ENCODE measurements at regions not wholly inside any gene's neighbourhood (a gene's known extent, or its start where the extent isn't known, plus 50 kb on each side); places are given as distances from the start of the nearest gene placed in this dataset.

DNA sequence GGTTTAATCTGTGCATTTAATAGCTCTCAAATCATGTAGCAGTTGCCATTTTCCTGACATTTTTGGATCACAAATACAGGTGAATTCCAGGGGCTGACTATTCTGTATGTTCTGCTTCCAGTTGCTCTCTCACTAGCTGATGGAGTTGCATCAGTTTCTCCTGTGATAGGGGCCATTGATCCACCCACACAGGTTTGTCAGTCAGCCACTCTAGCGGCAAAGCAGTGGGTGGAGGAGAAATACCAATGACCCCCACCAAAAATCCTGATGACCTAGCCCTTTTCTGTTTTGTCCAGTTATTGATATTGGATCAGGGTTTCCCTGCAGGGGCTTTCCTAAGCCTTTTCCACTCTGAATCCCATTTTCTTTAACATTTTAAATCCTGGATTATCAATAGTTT, 72.3 kb upstream of the BTN3A2 start:
- Histone ChIP-seq H4K20me1 (ENCODE audit: insufficient read depth) (no peaks in the 10 kb centered on the region), H3F3A (ENCODE audit: insufficient read depth, low read depth) (peaks cover 24% of the 10 kb centered on the region), H3K9me2 (ENCODE audit: insufficient read depth) (no peaks in the 10 kb centered on the region), H3K27ac (no peak overlapping the region), H3K27me3 (ENCODE audit: insufficient read depth, low read depth) (no peaks in the 10 kb centered on the region), H3K4me3 (no peak overlapping the region), H3K36me3 (ENCODE audit: low read depth) (peaks cover 1% of the 10 kb centered on the region; the same call in 1 of the 2 replicates), H3K4me2 (no peak overlapping the region), H3K79me2 (ENCODE audit: low read depth) (no peaks in the 10 kb centered on the region), H3K4me1 (replicated peaks; ENCODE audit: insufficient read depth) (peaks cover 27% of the 10 kb centered on the region), H2AFZ (no peak overlapping the region), H3K9me3 (ENCODE audit: insufficient read depth, low read depth) (no peaks in the 10 kb centered on the region; the same call in 1 of the 2 replicates)
- ChIA-PET CTCF (no interaction called here), POLR2A (ENCODE audit: unreplicated experiment) (no interaction called here)
- no TSS peak for BruUV-seq (replicated peaks)
- no peak for DNase-seq
- no peak for TF ChIP-seq EZH2 (IDR thresholded peaks at IDR 0.05; ENCODE audit: low read depth)
- TF ChIP-seq, protein P1, sequence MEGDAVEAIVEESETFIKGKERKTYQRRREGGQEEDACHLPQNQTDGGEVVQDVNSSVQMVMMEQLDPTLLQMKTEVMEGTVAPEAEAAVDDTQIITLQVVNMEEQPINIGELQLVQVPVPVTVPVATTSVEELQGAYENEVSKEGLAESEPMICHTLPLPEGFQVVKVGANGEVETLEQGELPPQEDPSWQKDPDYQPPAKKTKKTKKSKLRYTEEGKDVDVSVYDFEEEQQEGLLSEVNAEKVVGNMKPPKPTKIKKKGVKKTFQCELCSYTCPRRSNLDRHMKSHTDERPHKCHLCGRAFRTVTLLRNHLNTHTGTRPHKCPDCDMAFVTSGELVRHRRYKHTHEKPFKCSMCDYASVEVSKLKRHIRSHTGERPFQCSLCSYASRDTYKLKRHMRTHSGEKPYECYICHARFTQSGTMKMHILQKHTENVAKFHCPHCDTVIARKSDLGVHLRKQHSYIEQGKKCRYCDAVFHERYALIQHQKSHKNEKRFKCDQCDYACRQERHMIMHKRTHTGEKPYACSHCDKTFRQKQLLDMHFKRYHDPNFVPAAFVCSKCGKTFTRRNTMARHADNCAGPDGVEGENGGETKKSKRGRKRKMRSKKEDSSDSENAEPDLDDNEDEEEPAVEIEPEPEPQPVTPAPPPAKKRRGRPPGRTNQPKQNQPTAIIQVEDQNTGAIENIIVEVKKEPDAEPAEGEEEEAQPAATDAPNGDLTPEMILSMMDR (conservative IDR thresholded peaks at IDR 0.05): no peak
- intact Hi-C loops (cut with micrococcal nuclease; ENCODE audit: unreplicated experiment): no loop called here

DNA sequence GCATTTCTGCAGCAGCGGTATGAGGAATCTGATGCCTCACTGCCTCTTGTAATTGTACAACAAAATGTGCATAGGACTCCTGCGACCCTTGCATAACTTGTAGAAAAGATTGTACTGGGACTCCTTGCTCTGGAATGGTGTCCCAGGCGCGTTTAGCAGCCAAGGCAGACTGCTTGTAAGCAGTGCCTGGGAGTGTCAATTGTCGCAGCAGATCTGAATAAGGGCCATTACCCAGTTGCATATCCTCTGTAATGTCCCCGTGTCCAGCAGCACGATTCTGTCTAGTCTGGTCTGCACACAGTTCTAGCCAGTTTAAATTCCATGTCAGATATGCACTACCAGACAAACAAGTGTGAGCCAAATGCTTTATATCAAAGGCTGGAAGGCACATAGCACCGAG, 70.7 kb upstream of the BTN3A2 start:
- CTCF ChIA-PET: no interaction called here
- no peaks in the 10 kb centered on the region for H3K36me3 ChIP-seq (ENCODE audit: low read depth)
- DNase-seq: no peak
- no peaks in the 10 kb centered on the region; the same call in 1 of the 2 replicates for H3K9me3 ChIP-seq (ENCODE audit: insufficient read depth, low read depth)
- BruUV-seq (replicated peaks): no TSS peak
- no peak for TF ChIP-seq EZH2 (IDR thresholded peaks at IDR 0.05; ENCODE audit: low read depth)
- TF ChIP-seq, protein P1 (conservative IDR thresholded peaks at IDR 0.05): no peak
- H3K27ac ChIP-seq: no peak overlapping the region
- no peaks in the 10 kb centered on the region for H3K27me3 ChIP-seq (ENCODE audit: insufficient read depth, low read depth)
- no peak overlapping the region for H3K4me3 ChIP-seq
- H3F3A ChIP-seq (ENCODE audit: insufficient read depth, low read depth): peaks cover 24% of the 10 kb centered on the region
- POLR2A ChIA-PET (ENCODE audit: unreplicated experiment): no interaction called here
- H3K4me2 ChIP-seq: no peak overlapping the region
- no peaks in the 10 kb centered on the region for H3K9me2 ChIP-seq (ENCODE audit: insufficient read depth)
- intact Hi-C loops (cut with micrococcal nuclease; ENCODE audit: unreplicated experiment): no loop called here
- H2AFZ ChIP-seq: no peak overlapping the region
- no peaks in the 10 kb centered on the region for H3K79me2 ChIP-seq (ENCODE audit: low read depth)
- no peaks in the 10 kb centered on the region for H4K20me1 ChIP-seq (ENCODE audit: insufficient read depth)
- H3K4me1 ChIP-seq (replicated peaks; ENCODE audit: insufficient read depth): peaks cover 28% of the 10 kb centered on the region

DNA sequence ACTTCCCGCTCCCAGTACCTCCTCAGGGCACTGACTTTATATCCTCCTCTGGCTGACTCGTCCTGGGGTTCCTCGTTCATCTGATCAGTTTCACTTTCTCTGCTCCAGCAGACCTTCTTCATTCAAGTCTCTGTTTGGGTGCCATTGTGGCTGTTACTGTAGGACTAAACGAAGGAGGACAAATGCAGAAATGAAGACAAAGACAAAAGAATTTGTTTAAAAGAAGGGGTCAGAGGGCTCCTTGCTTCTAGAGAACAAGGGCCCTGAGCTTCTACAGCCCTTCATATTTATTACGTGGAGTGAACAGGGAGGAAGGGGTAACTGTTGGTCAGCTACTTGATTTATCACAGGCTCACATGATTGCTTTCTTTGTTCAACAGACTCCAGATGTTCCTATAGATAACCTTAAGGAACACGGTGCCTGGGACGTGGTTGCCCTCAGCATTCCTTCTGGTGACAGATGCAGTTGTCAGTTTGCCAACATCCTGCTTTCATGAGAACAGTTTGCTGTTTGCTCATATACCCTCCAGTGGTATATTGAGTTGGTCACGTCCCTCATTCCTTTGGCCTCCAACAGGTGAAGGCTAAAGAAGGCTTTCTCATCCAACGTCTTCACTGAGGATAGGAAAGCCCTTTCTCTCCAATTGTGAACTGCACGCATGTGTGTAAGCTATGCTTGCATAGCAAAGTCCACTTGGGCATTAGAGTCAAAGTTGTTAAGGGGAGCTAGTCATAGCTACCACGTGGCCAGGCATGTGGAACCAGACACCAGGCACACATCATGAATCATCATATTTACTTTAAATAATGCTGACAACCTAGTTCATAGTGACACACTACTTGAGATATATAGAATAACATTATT, 69.1 kb upstream of the BTN3A2 start:
- H3K79me2 ChIP-seq (ENCODE audit: low read depth): no peaks in the 10 kb centered on the region
- H3K9me3 ChIP-seq (ENCODE audit: insufficient read depth, low read depth): no peaks in the 10 kb centered on the region; the same call in 1 of the 2 replicates
- ChIA-PET POLR2A (ENCODE audit: unreplicated experiment) (interaction anchor here (0.6 to 1.0 kb wide), 5 partner anchors 10 to 266 kb away, joined by 3 to 7 read pairs (median 4); a partner anchor contains a TSS), CTCF (no interaction called here)
- no peaks in the 10 kb centered on the region for H3K36me3 ChIP-seq (ENCODE audit: low read depth)
- H3K4me3 ChIP-seq: peak overlapping the region; percentile 51; the same call in 1 of the 2 replicates
- H3K4me1 ChIP-seq (replicated peaks; ENCODE audit: insufficient read depth): peaks cover 28% of the 10 kb centered on the region
- H3K27ac ChIP-seq: peak overlapping the region; percentile 75
- H2AFZ ChIP-seq: no peak overlapping the region
- H3K27me3 ChIP-seq (ENCODE audit: insufficient read depth, low read depth): no peaks in the 10 kb centered on the region
- H3F3A ChIP-seq (ENCODE audit: insufficient read depth, low read depth): peaks cover 33% of the 10 kb centered on the region
- H4K20me1 ChIP-seq (ENCODE audit: insufficient read depth): no peaks in the 10 kb centered on the region
- BruUV-seq (replicated peaks): no TSS peak
- intact Hi-C loops (cut with micrococcal nuclease; ENCODE audit: unreplicated experiment): no loop called here
- H3K9me2 ChIP-seq (ENCODE audit: insufficient read depth): no peaks in the 10 kb centered on the region
- peak; percentile 70 to 93 for DNase-seq
- H3K4me2 ChIP-seq: peak overlapping the region; percentile 62
- TF ChIP-seq, protein P1 (conservative IDR thresholded peaks at IDR 0.05): no peak
- TF ChIP-seq EZH2 (IDR thresholded peaks at IDR 0.05; ENCODE audit: low read depth): no peak
